PC-9 (cell line): ENCODE measurements at regions not wholly inside any gene's neighbourhood (a gene's known extent, or its start where the extent isn't known, plus 50 kb on each side); places are given as distances from the start of the nearest gene placed in this dataset.

ENCODE experiments used
- EZH2 ChIP-seq: fragments of 200-600 bp; sonication (generic); IDR thresholded peaks from 2 replicates; pipeline ENCODE4 v1.8.0; 2017; ENCODE audit warnings: antibody characterized with exemption, low read depth
- TF ChIP-seq, protein P1 (sequence below): fragments of 200-600 bp; sonication (generic); conservative IDR thresholded peaks from 2 replicates; pipeline ENCODE4 v1.6.1; 2017; ENCODE audit warnings: mixed run types, antibody characterized with exemption, mild to moderate bottlenecking, moderate library complexity

DNA sequence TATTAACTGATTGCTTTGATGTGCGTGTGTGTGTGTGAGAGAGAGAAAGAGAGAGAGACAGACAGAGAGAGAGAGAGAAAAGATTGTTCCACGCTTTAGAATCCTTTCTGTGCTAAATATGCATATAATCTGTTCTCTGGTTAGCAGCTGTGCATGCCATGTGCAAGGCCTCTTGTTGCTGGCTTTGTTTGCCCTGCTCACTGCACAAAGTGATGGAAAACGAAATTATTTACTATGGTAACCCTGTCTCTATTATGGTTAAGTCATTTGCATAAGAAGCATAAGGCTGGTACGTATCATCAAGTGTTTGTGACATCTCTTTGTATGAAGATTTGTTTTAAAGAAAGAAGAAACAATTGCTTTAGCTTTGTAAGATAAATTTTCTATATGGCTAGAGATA lies 190.2 kb upstream of the POF1B start:
- no peak for TF ChIP-seq EZH2
- TF ChIP-seq, protein P1, sequence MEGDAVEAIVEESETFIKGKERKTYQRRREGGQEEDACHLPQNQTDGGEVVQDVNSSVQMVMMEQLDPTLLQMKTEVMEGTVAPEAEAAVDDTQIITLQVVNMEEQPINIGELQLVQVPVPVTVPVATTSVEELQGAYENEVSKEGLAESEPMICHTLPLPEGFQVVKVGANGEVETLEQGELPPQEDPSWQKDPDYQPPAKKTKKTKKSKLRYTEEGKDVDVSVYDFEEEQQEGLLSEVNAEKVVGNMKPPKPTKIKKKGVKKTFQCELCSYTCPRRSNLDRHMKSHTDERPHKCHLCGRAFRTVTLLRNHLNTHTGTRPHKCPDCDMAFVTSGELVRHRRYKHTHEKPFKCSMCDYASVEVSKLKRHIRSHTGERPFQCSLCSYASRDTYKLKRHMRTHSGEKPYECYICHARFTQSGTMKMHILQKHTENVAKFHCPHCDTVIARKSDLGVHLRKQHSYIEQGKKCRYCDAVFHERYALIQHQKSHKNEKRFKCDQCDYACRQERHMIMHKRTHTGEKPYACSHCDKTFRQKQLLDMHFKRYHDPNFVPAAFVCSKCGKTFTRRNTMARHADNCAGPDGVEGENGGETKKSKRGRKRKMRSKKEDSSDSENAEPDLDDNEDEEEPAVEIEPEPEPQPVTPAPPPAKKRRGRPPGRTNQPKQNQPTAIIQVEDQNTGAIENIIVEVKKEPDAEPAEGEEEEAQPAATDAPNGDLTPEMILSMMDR: no peak
